WTC11 (cell line): ENCODE measurements at regions not wholly inside any gene's neighbourhood (a gene's known extent, or its start where the extent isn't known, plus 50 kb on each side); places are given as distances from the start of the nearest gene placed in this dataset.

Source experiments
- NR1H2 ChIP-seq: sonication (generic); formaldehyde crosslinking; IDR thresholded peaks from 2 replicates; pipeline ENCODE4 v1.9.0; 2021; ENCODE audit warnings: mild to moderate bottlenecking, moderate library complexity, missing genetic modification reagents
- ZNF317 ChIP-seq: sonication (generic); formaldehyde crosslinking; IDR thresholded peaks from 2 replicates; pipeline ENCODE4 v1.8.1; 2023; ENCODE audit warnings: low read depth, mild to moderate bottlenecking, moderate library complexity, missing genetic modification reagents, borderline replicate concordance

GRCh38 chr4:187227907-187228704, 504.4 kb upstream of the FAT1 start:
- TF ChIP-seq NR1H2 (CRISPR knock-in tag) (no peak), ZNF317 (CRISPR knock-in tag) (no peak)
